CD4-positive, alpha-beta memory T cell (primary cell): ENCODE measurements at regions not wholly inside any gene's neighbourhood (a gene's known extent, or its start where the extent isn't known, plus 50 kb on each side); places are given as distances from the start of the nearest gene placed in this dataset.

Source experiments
- CTCF ChIA-PET: fragments of 350-600 bp; sonication (Branson Sonifier 250); formaldehyde crosslinking; loops from one replicate; lab custom pipeline; 2021; ENCODE audit warnings: inconsistent platforms; ENCODE audit not compliant: partially characterized antibody; lab: Charles Lee
- POLR2A ChIA-PET: fragments of 350-600 bp; sonication (Branson Sonifier 250); formaldehyde crosslinking; loops from one replicate; lab custom pipeline; 2021; ENCODE audit not compliant: partially characterized antibody; lab: Charles Lee
- DNase-seq, 5 donors: peaks; one replicate each; pipeline versions ENCODE4 v3.0.0 to v3.0.0-alpha.2; 2020 to 2022; ENCODE audit warnings: mixed read lengths in 1 of 5
- H3K27ac ChIP-seq: one replicate; pipeline ENCODE4 v1.7.0; 2013; ENCODE audit warnings: low read depth, low read length
- H3K27me3 ChIP-seq: 2 replicates; pipeline ENCODE4 v1.7.0; 2013; ENCODE audit warnings: mild to moderate bottlenecking, low read length, moderate library complexity; ENCODE audit not compliant: insufficient read depth
- H3K36me3 ChIP-seq: 2 replicates; pipeline ENCODE4 v1.7.0; 2013; ENCODE audit warnings: mild to moderate bottlenecking, low read length, moderate library complexity; ENCODE audit not compliant: insufficient read depth
- H3K4me1 ChIP-seq: 2 replicates; pipeline ENCODE4 v1.7.0; 2013; ENCODE audit warnings: mild to moderate bottlenecking, low read length, moderate library complexity; ENCODE audit not compliant: insufficient read depth
- H3K4me3 ChIP-seq, 2 donors: one replicate each; pipeline ENCODE4 v1.7.0; 2013; ENCODE audit warnings: low read length in 2 of 2, mild to moderate bottlenecking in 1 of 2
- H3K9me3 ChIP-seq, 2 donors: one replicate each; pipeline ENCODE4 v1.7.0; 2013; ENCODE audit warnings: low read length in 2 of 2, control low read depth in 1 of 2; ENCODE audit not compliant: control insufficient read depth in 1 of 2
- H3K27ac Mint-ChIP-seq, 7 donors: one replicate each; pipeline ENCODE4 v1.8.0; 2020 to 2021; ENCODE audit warnings: mixed read lengths in 7 of 7, mild to moderate bottlenecking in 6 of 7, inconsistent platforms in 3 of 7, moderate library complexity in 3 of 7
- H3K27me3 Mint-ChIP-seq, 2 donors: one replicate each; pipeline ENCODE4 v1.8.0; 2020 to 2021; ENCODE audit warnings: mixed read lengths in 2 of 2
- H3K36me3 Mint-ChIP-seq, 2 donors: one replicate each; pipeline ENCODE4 v1.8.0; 2020 to 2021; ENCODE audit warnings: mixed read lengths in 2 of 2, inconsistent platforms in 1 of 2, mild to moderate bottlenecking in 1 of 2
- H3K4me1 Mint-ChIP-seq, 4 donors: one replicate each; pipeline ENCODE4 v1.8.0; 2020 to 2021; ENCODE audit warnings: mixed read lengths in 4 of 4, mild to moderate bottlenecking in 1 of 4
- H3K4me3 Mint-ChIP-seq, 8 donors: one replicate each; pipeline ENCODE4 v1.8.0; 2020 to 2021; ENCODE audit warnings: mixed read lengths in 8 of 8, mild to moderate bottlenecking in 7 of 8, moderate library complexity in 6 of 8, inconsistent platforms in 3 of 8
- H3K9me3 Mint-ChIP-seq, 8 donors: one replicate each; pipeline ENCODE4 v1.8.0; 2020 to 2021; ENCODE audit warnings: mixed read lengths in 8 of 8, mild to moderate bottlenecking in 5 of 8, inconsistent platforms in 3 of 8, moderate library complexity in 1 of 8
- intact Hi-C: fragments of 100-400 bp; cut with micrococcal nuclease; formaldehyde crosslinking; loops from one replicate; pipeline ENCODE4 v1.15.1; 2023

DNA sequence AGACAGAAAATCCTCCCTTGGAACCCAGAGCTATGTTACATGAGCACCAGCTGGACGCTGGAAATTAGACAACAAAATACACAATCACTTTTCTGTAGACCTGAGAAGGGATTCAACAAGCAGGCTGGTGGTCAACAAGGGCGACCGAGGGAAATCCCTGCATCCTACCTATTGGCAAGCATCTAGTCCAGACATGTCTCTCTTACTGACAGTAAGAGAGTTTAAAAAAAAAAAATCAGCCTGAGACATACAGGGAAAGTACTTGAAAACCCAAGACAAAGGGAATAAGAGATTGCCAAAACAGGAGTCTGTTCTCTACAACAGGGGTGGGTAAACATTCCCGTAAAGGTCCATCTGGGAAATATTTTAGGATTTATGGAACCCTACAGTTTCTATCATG is 108.0 kb downstream of the KDR start:
- no peaks in the 10 kb centered on the region for H3K4me1 Mint-ChIP-seq
- POLR2A ChIA-PET, result no interaction called here
- no peak overlapping the region for H3K4me3 Mint-ChIP-seq
- H3K27ac ChIP-seq, result no peak overlapping the region
- CTCF ChIA-PET, result no interaction called here
- H3K36me3 Mint-ChIP-seq, result no peaks in the 10 kb centered on the region
- H3K9me3 ChIP-seq, result no peaks in the 10 kb centered on the region
- H3K27ac Mint-ChIP-seq, result no peak overlapping the region
- no peak overlapping the region for H3K4me3 ChIP-seq
- no peaks in the 10 kb centered on the region for H3K4me1 ChIP-seq
- H3K9me3 Mint-ChIP-seq, result peaks cover 0 to 3% (median 0%) of the 10 kb centered on the region in 8 donors
- H3K36me3 ChIP-seq, result no peaks in the 10 kb centered on the region
- no peak for DNase-seq
- H3K27me3 Mint-ChIP-seq, result peaks cover 2 to 8% of the 10 kb centered on the region in 2 donors
- intact Hi-C loops, result no loop called here
- H3K27me3 ChIP-seq, result no peaks in the 10 kb centered on the region

DNA sequence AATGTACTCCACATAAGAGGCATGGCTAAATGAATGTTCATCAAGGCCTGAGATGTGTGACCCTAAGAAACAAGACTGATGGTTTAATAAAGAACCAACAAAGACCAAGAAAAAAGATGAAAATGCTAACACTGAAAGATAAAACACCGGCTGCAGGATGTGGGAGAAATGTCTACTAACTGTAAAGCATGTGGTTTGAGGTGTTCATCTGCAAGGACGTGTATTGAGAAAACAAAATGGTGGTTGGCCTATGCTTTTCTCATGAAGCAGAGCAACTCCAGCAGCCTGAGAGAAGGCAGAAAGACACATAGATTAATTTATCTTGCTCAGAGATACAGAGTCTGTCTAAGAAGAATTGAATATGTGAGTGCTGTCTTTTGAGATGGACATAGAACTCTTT is 109.3 kb downstream of the KDR start:
- Histone ChIP-seq H3K27ac (no peak overlapping the region), H3K27me3 (no peaks in the 10 kb centered on the region), H3K4me1 (no peaks in the 10 kb centered on the region), H3K9me3 (no peaks in the 10 kb centered on the region), H3K36me3 (no peaks in the 10 kb centered on the region), H3K4me3 (no peak overlapping the region)
- peaks cover 2 to 10% of the 10 kb centered on the region in 2 donors for H3K27me3 Mint-ChIP-seq
- no peak overlapping the region for H3K4me3 Mint-ChIP-seq
- no peaks in the 10 kb centered on the region for H3K9me3 Mint-ChIP-seq
- POLR2A ChIA-PET, result no interaction called here
- no peak for DNase-seq
- no peaks in the 10 kb centered on the region for H3K4me1 Mint-ChIP-seq
- CTCF ChIA-PET, result no interaction called here
- intact Hi-C loops, result no loop called here
- H3K27ac Mint-ChIP-seq, result no peak overlapping the region
- no peaks in the 10 kb centered on the region for H3K36me3 Mint-ChIP-seq

DNA sequence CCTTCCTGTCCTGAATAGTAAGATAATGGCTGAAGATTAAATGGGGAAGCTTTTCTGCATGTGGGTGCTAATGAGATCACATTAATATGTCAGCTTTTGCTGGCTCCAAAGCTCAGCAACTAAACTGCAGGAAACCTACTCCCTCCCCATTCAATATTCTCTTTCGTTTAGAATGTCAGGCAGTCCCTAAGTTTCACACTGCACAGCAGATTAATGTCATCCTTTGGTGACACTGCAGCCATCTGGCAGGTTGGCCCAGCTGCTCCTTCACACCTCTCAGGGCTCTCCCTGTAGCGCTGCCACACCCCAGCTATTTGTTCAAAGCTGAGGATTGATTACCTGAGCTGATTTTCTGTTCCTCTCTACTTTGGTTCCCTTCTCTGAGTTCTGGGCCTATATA is 110.5 kb downstream of the KDR start:
- no peaks in the 10 kb centered on the region for H3K36me3 Mint-ChIP-seq
- H3K27ac ChIP-seq, result no peak overlapping the region
- no peaks in the 10 kb centered on the region for H3K4me1 Mint-ChIP-seq
- CTCF ChIA-PET, result no interaction called here
- no peaks in the 10 kb centered on the region for H3K4me1 ChIP-seq
- no peaks in the 10 kb centered on the region for H3K36me3 ChIP-seq
- H3K27me3 ChIP-seq, result no peaks in the 10 kb centered on the region
- H3K27ac Mint-ChIP-seq, result no peak overlapping the region
- intact Hi-C loops, result no loop called here
- no peak for DNase-seq
- peaks cover 0 to 2% (median 0%) of the 10 kb centered on the region in 8 donors for H3K9me3 Mint-ChIP-seq
- no peaks in the 10 kb centered on the region for H3K9me3 ChIP-seq
- peaks cover 3 to 8% of the 10 kb centered on the region in 2 donors for H3K27me3 Mint-ChIP-seq
- no peak overlapping the region for H3K4me3 ChIP-seq
- POLR2A ChIA-PET, result no interaction called here
- no peak overlapping the region for H3K4me3 Mint-ChIP-seq

DNA sequence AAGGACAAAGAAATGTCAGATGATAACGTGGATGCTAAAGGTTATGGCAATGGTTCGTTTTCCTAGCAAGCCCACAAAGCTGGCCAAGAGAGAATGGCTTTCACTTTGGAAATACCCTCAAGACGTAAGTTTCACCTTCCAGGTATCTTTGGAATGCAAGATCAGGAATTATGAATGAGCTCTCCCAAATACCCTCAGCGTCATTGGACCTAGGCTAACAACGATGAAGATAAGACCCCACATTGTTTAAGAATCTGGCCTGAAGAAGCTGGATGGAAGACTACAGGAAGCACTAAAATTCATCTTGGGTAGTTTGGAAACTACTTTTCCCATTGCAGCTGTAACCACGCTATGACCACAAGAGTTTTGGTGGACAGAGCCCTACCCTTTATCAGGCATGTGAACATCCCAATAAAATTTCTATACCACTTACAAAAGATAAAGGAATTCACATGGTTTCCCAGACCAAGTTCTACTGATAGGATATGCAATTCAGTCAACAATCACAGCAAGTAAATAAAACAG is 111.9 kb downstream of the KDR start:
- Mint-ChIP-seq H3K36me3 (no peaks in the 10 kb centered on the region), H3K4me3 (no peak overlapping the region), H3K27ac (no peak overlapping the region), H3K4me1 (no peaks in the 10 kb centered on the region), H3K9me3 (peaks cover 0 to 3% (median 0%) of the 10 kb centered on the region in 8 donors), H3K27me3 (peaks cover 3 to 4% of the 10 kb centered on the region in 2 donors)
- no peak overlapping the region for H3K27ac ChIP-seq
- no peaks in the 10 kb centered on the region for H3K27me3 ChIP-seq
- H3K36me3 ChIP-seq, result no peaks in the 10 kb centered on the region
- no peaks in the 10 kb centered on the region for H3K4me1 ChIP-seq
- no peaks in the 10 kb centered on the region for H3K9me3 ChIP-seq
- intact Hi-C loops, result no loop called here
- ChIA-PET POLR2A (no interaction called here), CTCF (no interaction called here)
- no peak overlapping the region for H3K4me3 ChIP-seq
- DNase-seq, result no peak

DNA sequence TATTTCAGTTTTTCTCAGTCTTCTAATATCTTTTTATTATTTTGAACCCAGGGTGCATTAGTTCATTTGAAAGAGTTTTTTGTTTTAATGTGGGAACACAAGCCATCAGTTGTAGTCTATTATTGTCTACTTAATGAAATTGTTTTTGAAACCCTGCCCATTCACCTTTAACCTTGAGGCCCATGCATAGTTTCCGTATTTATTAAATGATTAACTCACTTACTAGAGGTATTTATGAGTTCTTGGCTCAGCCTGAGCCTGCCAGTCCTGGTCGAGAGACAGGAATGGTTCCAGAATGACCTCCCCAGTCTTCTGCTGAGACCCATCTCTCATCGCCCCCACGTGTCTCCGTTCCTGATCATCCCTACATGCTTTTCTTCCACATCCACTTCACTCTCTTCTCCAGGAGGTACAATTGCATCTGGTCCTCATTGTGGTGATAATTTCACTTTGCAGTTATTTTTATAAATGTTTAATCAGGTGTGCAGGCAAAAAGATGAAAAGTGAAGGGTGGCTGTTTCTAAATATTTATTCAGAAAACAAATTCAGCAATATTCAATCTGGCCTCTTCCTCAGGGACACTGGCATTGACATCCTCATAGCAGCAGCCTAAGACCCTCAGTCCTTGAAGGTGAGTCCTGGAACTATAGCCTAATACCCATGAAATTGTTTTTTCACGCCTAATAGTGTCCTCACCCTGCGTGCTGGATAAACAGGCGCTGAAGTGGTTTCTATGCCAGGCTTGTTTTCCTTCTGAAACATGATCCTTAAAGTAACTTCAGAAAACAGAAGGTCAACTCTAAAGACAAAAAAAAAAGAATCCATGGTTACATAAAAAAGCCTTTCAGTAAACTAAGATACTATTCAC is 112.8 kb downstream of the KDR start:
- H3K4me3 ChIP-seq, result no peak overlapping the region
- ChIA-PET CTCF (no interaction called here), POLR2A (no interaction called here)
- H3K4me1 ChIP-seq, result no peaks in the 10 kb centered on the region
- intact Hi-C loops, result no loop called here
- H3K27ac ChIP-seq, result no peak overlapping the region
- Mint-ChIP-seq H3K36me3 (no peaks in the 10 kb centered on the region), H3K27ac (no peak overlapping the region), H3K4me1 (peaks cover 0 to under 1% (median 0%) of the 10 kb centered on the region in 4 donors), H3K27me3 (peaks cover 3 to 4% of the 10 kb centered on the region in 2 donors), H3K9me3 (peaks cover 0 to 3% (median 0%) of the 10 kb centered on the region in 8 donors), H3K4me3 (no peak overlapping the region)
- H3K9me3 ChIP-seq, result no peaks in the 10 kb centered on the region
- DNase-seq, result no peak
- no peaks in the 10 kb centered on the region for H3K36me3 ChIP-seq
- no peaks in the 10 kb centered on the region for H3K27me3 ChIP-seq

DNA sequence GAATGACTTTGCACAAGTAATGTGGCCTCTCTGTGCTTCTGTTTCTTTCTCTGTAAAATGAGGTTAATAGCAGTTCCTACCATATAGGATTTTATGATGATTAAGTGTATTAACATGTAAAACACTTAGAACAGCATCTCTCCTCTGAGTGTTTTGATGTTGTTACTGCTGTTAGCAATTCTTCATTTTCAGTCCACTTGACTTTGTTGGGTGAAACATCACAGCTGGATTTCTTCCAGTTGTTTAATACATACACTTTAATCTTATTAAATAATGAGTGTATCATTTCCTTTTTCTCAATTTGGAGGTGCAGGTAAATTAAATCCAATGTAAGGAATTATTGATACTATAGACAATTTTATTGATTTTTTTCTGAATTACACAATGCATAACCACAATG is 113.6 kb downstream of the KDR start:
- no peak overlapping the region for H3K4me3 ChIP-seq

DNA sequence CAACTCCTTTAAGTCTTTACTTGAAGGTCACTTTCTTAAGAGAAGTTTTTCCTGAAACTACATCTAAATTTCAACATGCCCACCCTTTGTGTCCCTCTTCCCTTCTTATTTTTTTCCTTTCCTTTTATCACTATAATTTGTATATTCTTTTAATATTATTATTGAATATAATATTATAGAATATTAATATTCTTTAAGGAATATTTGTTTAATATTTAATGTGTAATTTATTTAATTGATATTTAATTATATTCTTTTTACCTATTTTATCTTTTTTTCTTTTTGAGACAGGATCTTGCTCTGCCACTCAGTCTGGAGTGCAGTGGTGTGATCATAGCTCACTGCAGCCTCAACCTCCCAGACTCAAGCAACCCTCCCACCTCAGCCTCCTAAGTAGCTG is 114.8 kb downstream of the KDR start:
- CTCF ChIA-PET, result no interaction called here
- no peaks in the 10 kb centered on the region for H3K4me1 ChIP-seq
- POLR2A ChIA-PET, result no interaction called here
- no peaks in the 10 kb centered on the region for H3K9me3 ChIP-seq
- Mint-ChIP-seq H3K4me1 (peaks cover 0 to 4% (median 0%) of the 10 kb centered on the region in 4 donors), H3K27me3 (peaks cover 3 to 4% of the 10 kb centered on the region in 2 donors), H3K4me3 (no peak overlapping the region), H3K36me3 (no peaks in the 10 kb centered on the region), H3K9me3 (peaks cover 0 to 3% (median 0%) of the 10 kb centered on the region in 8 donors), H3K27ac (no peak overlapping the region)
- no peaks in the 10 kb centered on the region for H3K27me3 ChIP-seq
- H3K4me3 ChIP-seq, result no peak overlapping the region
- no peak overlapping the region for H3K27ac ChIP-seq
- H3K36me3 ChIP-seq, result no peaks in the 10 kb centered on the region
- DNase-seq, result no peak
- intact Hi-C loops, result no loop called here

More for the DNA sequence above, 113.6 kb downstream of the KDR start:
- H3K27ac Mint-ChIP-seq, result no peak overlapping the region
- H3K4me3 Mint-ChIP-seq, result no peak overlapping the region
- H3K36me3 Mint-ChIP-seq, result no peaks in the 10 kb centered on the region
- Histone ChIP-seq H3K27ac (no peak overlapping the region), H3K4me1 (no peaks in the 10 kb centered on the region), H3K36me3 (no peaks in the 10 kb centered on the region), H3K9me3 (no peaks in the 10 kb centered on the region), H3K27me3 (no peaks in the 10 kb centered on the region)
- no peak for DNase-seq
- intact Hi-C loops, result no loop called here
- ChIA-PET POLR2A (no interaction called here), CTCF (no interaction called here)
- peaks cover 0 to 3% (median 0%) of the 10 kb centered on the region in 8 donors for H3K9me3 Mint-ChIP-seq
- peaks cover 0 to 4% (median 0%) of the 10 kb centered on the region in 4 donors for H3K4me1 Mint-ChIP-seq
- H3K27me3 Mint-ChIP-seq, result peaks cover 3 to 4% of the 10 kb centered on the region in 2 donors
